ENCODE measurements at regions not wholly inside any gene's neighbourhood (a gene's known extent, or its start where the extent isn't known, plus 50 kb on each side); places are given as distances from the start of the nearest gene placed in this dataset.

GRCh38 chr13:66216728-66217127 is 1013.4 kb downstream of the PCDH9 start:
- POLR2A ChIA-PET = no interaction called here
- BruUV-seq (replicated peaks) = no TSS peak
- H3K4me3 ChIP-seq (replicated peaks in 1 of 2; ENCODE audit: low read depth in 1 of 2, low read length in 2 of 2) = no peak overlapping the region
- CTCF ChIA-PET = no interaction called here
- H3K27me3 ChIP-seq (ENCODE audit: insufficient read depth, low read length) = no peaks in the 10 kb centered on the region
- ATAC-seq (no peak), DNase-seq (ENCODE audit: low read depth, low spot score) (no peak)
- no peaks in the 10 kb centered on the region for H3K79me2 ChIP-seq (ENCODE audit: insufficient read depth, low read length)
- H3K4me1 ChIP-seq (ENCODE audit: control insufficient read depth in 1 of 2, insufficient read depth in 2 of 2, low read length in 2 of 2) = no peaks in the 10 kb centered on the region
- intact Hi-C loops (cut with micrococcal nuclease) = no loop called here
- H3K4me2 ChIP-seq (ENCODE audit: low read length) = no peak overlapping the region
- no peak overlapping the region for H2AFZ ChIP-seq (ENCODE audit: low read depth, low read length, poor library complexity, severe bottlenecking)
- RAD21 ChIA-PET (ENCODE audit: low non-redundant PET in 1 of 2, low total read pairs in 2 of 2, uncharacterized antibody in 2 of 2, unreplicated experiment in 2 of 2) = no interaction called here
- no peak overlapping the region for H3K9ac ChIP-seq (ENCODE audit: low read length)
- no peak overlapping the region for H3K27ac ChIP-seq (ENCODE audit: low read depth, low read length)
- H3K9me3 ChIP-seq (ENCODE audit: control insufficient read depth in 1 of 2, insufficient read depth in 1 of 2, low read depth in 1 of 2, low read length in 2 of 2) = no peaks in the 10 kb centered on the region
- no peaks in the 10 kb centered on the region for H3K9me2 ChIP-seq (ENCODE audit: insufficient read depth)
- H4K20me1 ChIP-seq (ENCODE audit: insufficient read depth) = no peaks in the 10 kb centered on the region
- H3K36me3 ChIP-seq (ENCODE audit: control insufficient read depth in 1 of 2, insufficient read depth in 2 of 2, low read length in 2 of 2) = no peaks in the 10 kb centered on the region
- TF ChIP-seq EGR1 (IDR thresholded peaks at IDR 0.05; ENCODE audit: low read depth) (no peak), ATF3 (IDR thresholded peaks at IDR 0.05) (no peak), ELF1 (IDR thresholded peaks at IDR 0.05; ENCODE audit: borderline replicate concordance, low read depth) (no peak), ZBTB33 (IDR thresholded peaks at IDR 0.05; ENCODE audit: extremely low read depth, insufficient replicate concordance, low read length) (no peak), SRF (IDR thresholded peaks at IDR 0.05; ENCODE audit: low read depth) (no peak), SIN3A (IDR thresholded peaks at IDR 0.05; ENCODE audit: low read depth) (no peak), CEBPB (IDR thresholded peaks at IDR 0.05; ENCODE audit: low read depth) (no peak), YY1 (IDR thresholded peaks at IDR 0.05; ENCODE audit: extremely low read depth, insufficient replicate concordance, low read depth, low read length) (no peak), CTCF (IDR thresholded peaks at IDR 0.05 in 2 of 3, conservative IDR thresholded peaks at IDR 0.05 in 1 of 3; ENCODE audit: borderline replicate concordance in 1 of 3, insufficient read depth in 1 of 3, low read depth in 2 of 3, low read length in 2 of 3) (no peak), JUND (IDR thresholded peaks at IDR 0.05) (no peak), EZH2phosphoT487 (IDR thresholded peaks at IDR 0.05; ENCODE audit: borderline replicate concordance) (no peak), CBX3 (IDR thresholded peaks at IDR 0.05; ENCODE audit: low read depth) (no peak), ZFX (IDR thresholded peaks at IDR 0.05) (no peak), RAD21 (IDR thresholded peaks at IDR 0.05; ENCODE audit: low read depth) (no peak), POLR2AphosphoS5 (IDR thresholded peaks at IDR 0.05; ENCODE audit: low read depth, low read length) (no peak), ZNF274 (IDR thresholded peaks at IDR 0.05; ENCODE audit: low read depth, low read length) (no peak), SP1 (IDR thresholded peaks at IDR 0.05; ENCODE audit: low read depth) (no peak), POLR2A (IDR thresholded peaks at IDR 0.05; ENCODE audit: borderline replicate concordance, extremely low read depth, insufficient read depth, insufficient read length) (no peak), EZH2 (IDR thresholded peaks at IDR 0.05) (no peak)

All from HCT116 (cell line).